ENCODE measurements at regions not wholly inside any gene's neighbourhood (a gene's known extent, or its start where the extent isn't known, plus 50 kb on each side); places are given as distances from the start of the nearest gene placed in this dataset.
"Not testable (repeated sequence)": the region's sequence is repeated elsewhere in the genome, so short reads cannot be mapped to it uniquely, and the experiment has no call there.

- not testable (repeated sequence) for H3K27me3 Mint-ChIP-seq (ENCODE audit: low read depth); H3K9me3 Mint-ChIP-seq; DNase-seq (ENCODE audit: low read depth, low spot score); H3K36me3 Mint-ChIP-seq (ENCODE audit: low read depth); H3K4me1 Mint-ChIP-seq; H3K27ac Mint-ChIP-seq (ENCODE audit: unreplicated experiment); H3K4me3 Mint-ChIP-seq
These were observed 1527.1 kb downstream of the RPIA start for GRCh38 chr2:90218534-90218933.

- not testable (repeated sequence) for DNase-seq (ENCODE audit: low read depth, low spot score); H3K4me1 Mint-ChIP-seq; H3K27me3 Mint-ChIP-seq (ENCODE audit: low read depth); H3K4me3 Mint-ChIP-seq; H3K36me3 Mint-ChIP-seq (ENCODE audit: low read depth); H3K9me3 Mint-ChIP-seq; H3K27ac Mint-ChIP-seq (ENCODE audit: unreplicated experiment)
These were observed 1529.3 kb downstream of the RPIA start for GRCh38 chr2:90220623-90221299.

GRCh38 chr2:90221300-90221651, 1529.8 kb downstream of the RPIA start:
- H3K4me1 Mint-ChIP-seq, result no peaks in the 10 kb centered on the region
- H3K4me3 Mint-ChIP-seq, result no peak overlapping the region
- no peak for DNase-seq (ENCODE audit: low read depth, low spot score)
- peaks cover 5% of the 10 kb centered on the region for H3K27me3 Mint-ChIP-seq (ENCODE audit: low read depth)
- H3K36me3 Mint-ChIP-seq (ENCODE audit: low read depth), result peaks cover 5% of the 10 kb centered on the region
- no peak for TF ChIP-seq CTCF (conservative IDR thresholded peaks at IDR 0.05)
- no peak overlapping the region for H3K27ac Mint-ChIP-seq (ENCODE audit: unreplicated experiment)
- H3K9me3 Mint-ChIP-seq, result peaks cover 5% of the 10 kb centered on the region

GRCh38 chr2:90224767-90225166, 1533.3 kb downstream of the RPIA start:
- not testable (repeated sequence) for H3K27ac Mint-ChIP-seq (ENCODE audit: unreplicated experiment); H3K4me3 Mint-ChIP-seq; H3K27me3 Mint-ChIP-seq (ENCODE audit: low read depth); H3K36me3 Mint-ChIP-seq (ENCODE audit: low read depth); H3K9me3 Mint-ChIP-seq; H3K4me1 Mint-ChIP-seq; DNase-seq (ENCODE audit: low read depth, low spot score)

- DNase-seq (ENCODE audit: low read depth, low spot score); H3K4me3 Mint-ChIP-seq; H3K27ac Mint-ChIP-seq (ENCODE audit: unreplicated experiment); H3K27me3 Mint-ChIP-seq (ENCODE audit: low read depth); H3K9me3 Mint-ChIP-seq; H3K36me3 Mint-ChIP-seq (ENCODE audit: low read depth); H3K4me1 Mint-ChIP-seq: not testable (repeated sequence)
These were observed 1535.1 kb downstream of the RPIA start for GRCh38 chr2:90226465-90227072.

- H3K27me3 Mint-ChIP-seq (ENCODE audit: low read depth); H3K9me3 Mint-ChIP-seq; H3K4me1 Mint-ChIP-seq; DNase-seq (ENCODE audit: low read depth, low spot score); H3K27ac Mint-ChIP-seq (ENCODE audit: unreplicated experiment); H3K4me3 Mint-ChIP-seq; H3K36me3 Mint-ChIP-seq (ENCODE audit: low read depth): not testable (repeated sequence)
These were observed 1539.7 kb downstream of the RPIA start for GRCh38 chr2:90231199-90231598.

- not testable (repeated sequence) for H3K27me3 Mint-ChIP-seq (ENCODE audit: low read depth); DNase-seq (ENCODE audit: low read depth, low spot score); H3K4me1 Mint-ChIP-seq; H3K36me3 Mint-ChIP-seq (ENCODE audit: low read depth); H3K9me3 Mint-ChIP-seq; H3K27ac Mint-ChIP-seq (ENCODE audit: unreplicated experiment); H3K4me3 Mint-ChIP-seq
These were observed 1544.0 kb downstream of the RPIA start for GRCh38 chr2:90235452-90235851.

GRCh38 chr2:90237923-90238361, 1546.5 kb downstream of the RPIA start:
- DNase-seq (ENCODE audit: low read depth, low spot score), result peak; percentile 41
- H3K27me3 Mint-ChIP-seq (ENCODE audit: low read depth); H3K4me3 Mint-ChIP-seq; H3K36me3 Mint-ChIP-seq (ENCODE audit: low read depth); H3K27ac Mint-ChIP-seq (ENCODE audit: unreplicated experiment); H3K9me3 Mint-ChIP-seq; H3K4me1 Mint-ChIP-seq: not testable (repeated sequence)
- TF ChIP-seq CTCF (conservative IDR thresholded peaks at IDR 0.05), result peak; percentile 48

- not testable (repeated sequence) for H3K4me3 Mint-ChIP-seq; H3K27ac Mint-ChIP-seq (ENCODE audit: unreplicated experiment); H3K27me3 Mint-ChIP-seq (ENCODE audit: low read depth); H3K4me1 Mint-ChIP-seq; H3K9me3 Mint-ChIP-seq; DNase-seq (ENCODE audit: low read depth, low spot score); H3K36me3 Mint-ChIP-seq (ENCODE audit: low read depth)
These were observed 1547.2 kb downstream of the RPIA start for GRCh38 chr2:90238505-90239230.

- not testable (repeated sequence) for H3K36me3 Mint-ChIP-seq (ENCODE audit: low read depth); H3K27ac Mint-ChIP-seq (ENCODE audit: unreplicated experiment); H3K4me3 Mint-ChIP-seq; H3K4me1 Mint-ChIP-seq; H3K27me3 Mint-ChIP-seq (ENCODE audit: low read depth); DNase-seq (ENCODE audit: low read depth, low spot score); H3K9me3 Mint-ChIP-seq
These were observed 1548.3 kb downstream of the RPIA start for GRCh38 chr2:90239769-90240168.

GRCh38 chr2:90244902-90245765, 1553.7 kb downstream of the RPIA start:
- H3K36me3 Mint-ChIP-seq (ENCODE audit: low read depth); H3K27ac Mint-ChIP-seq (ENCODE audit: unreplicated experiment); H3K27me3 Mint-ChIP-seq (ENCODE audit: low read depth); H3K4me1 Mint-ChIP-seq; DNase-seq (ENCODE audit: low read depth, low spot score); H3K9me3 Mint-ChIP-seq: not testable (repeated sequence)
- H3K4me3 Mint-ChIP-seq, result peak overlapping the region; percentile 49

Measured in neural crest cell (in vitro differentiated cells).